ENCODE measurements at regions not wholly inside any gene's neighbourhood (a gene's known extent, or its start where the extent isn't known, plus 50 kb on each side); places are given as distances from the start of the nearest gene placed in this dataset.

- TF ChIP-seq CTCF (IDR thresholded peaks at IDR 0.05; ENCODE audit: low read depth, low read length) (no peak), POLR2A (IDR thresholded peaks at IDR 0.05; ENCODE audit: extremely low read depth, insufficient read length) (no peak), MYC (IDR thresholded peaks at IDR 0.05; ENCODE audit: low read depth, low read length) (no peak)
Measured at GRCh38 chr13:74264333-74264732, 130.1 kb upstream of the KLF12 start.

Measured in NB4 (cell line).